Panc1 (cell line): ENCODE measurements at regions not wholly inside any gene's neighbourhood (a gene's known extent, or its start where the extent isn't known, plus 50 kb on each side); places are given as distances from the start of the nearest gene placed in this dataset.

Experiments used
- ATAC-seq: fragments of 200-7000 bp; cut with Tn5 transposase; 2 replicates; pipeline ENCODE4 v1.9.1; 2020; ENCODE audit warnings: mild to moderate bottlenecking, moderate library complexity
- BruUV-seq: library from RNA; stranded (reverse); fragments of 400-500 nt; replicated peaks from 2 replicates; lab custom pipeline; 2021; lab: Mats Ljungman, UMichigan
- CTCF ChIA-PET: fragments of 300-600 bp; sonication (Branson Sonifier 250); formaldehyde crosslinking; loops from one replicate; lab custom pipeline; 2022; ENCODE audit warnings: antibody characterized with exemption; lab: Charles Lee
- POLR2A ChIA-PET: fragments of 300-600 bp; sonication (Branson Sonifier 250); formaldehyde crosslinking; loops from one replicate; lab custom pipeline; 2022; ENCODE audit warnings: antibody characterized with exemption; lab: Charles Lee
- DNase-seq: peaks from one replicate; pipeline ENCODE4 v3.0.0-alpha.2; 2010; ENCODE audit warnings: low read depth, low spot score
- H3K27ac ChIP-seq: 2 replicates; pipeline ENCODE4 v1.5.1; 2011; ENCODE audit warnings: mild to moderate bottlenecking, low read length, inconsistent platforms
- H3K27me3 ChIP-seq: fragments of 200-500 bp; sonication (Bioruptor generic); 2 replicates; pipeline ENCODE4 v1.6.0; 2014; ENCODE audit warnings: low read length, inconsistent platforms; ENCODE audit not compliant: control insufficient read depth, insufficient read depth
- H3K36me3 ChIP-seq: fragments of 200-500 bp; sonication (Bioruptor generic); 2 replicates; pipeline ENCODE4 v1.5.1; 2014; ENCODE audit warnings: inconsistent platforms, mild to moderate bottlenecking, low read length, moderate library complexity; ENCODE audit not compliant: control insufficient read depth, insufficient read depth
- H3K4me1 ChIP-seq: 2 replicates; pipeline ENCODE4 v1.5.1; 2011; ENCODE audit warnings: inconsistent platforms, mild to moderate bottlenecking, low read length, moderate library complexity; ENCODE audit not compliant: control insufficient read depth, insufficient read depth
- H3K4me3 ChIP-seq, 2 experiments: 2 replicates each; pipeline ENCODE4 v1.5.1; 2011 to 2012; ENCODE audit warnings: low read depth in 2 of 2, low read length in 2 of 2, mild to moderate bottlenecking in 2 of 2, inconsistent platforms in 1 of 2, moderate library complexity in 1 of 2
- H3K9me3 ChIP-seq: fragments of 200-500 bp; sonication (Bioruptor generic); 2 replicates; pipeline ENCODE4 v1.5.1; 2014; ENCODE audit warnings: low read depth, mild to moderate bottlenecking, inconsistent platforms, low read length, moderate library complexity; ENCODE audit not compliant: control insufficient read depth, insufficient read depth
- CTCF ChIP-seq: fragments of 450-650 bp; IDR thresholded peaks from 2 replicates; pipeline ENCODE4 v1.5.1; 2017; ENCODE audit warnings: mild to moderate bottlenecking
- POLR2AphosphoS5 ChIP-seq: IDR thresholded peaks from 2 replicates; pipeline ENCODE4 v1.6.1; 2012; ENCODE audit warnings: mild to moderate bottlenecking, low read depth, low read length, moderate library complexity
- SIN3A ChIP-seq: IDR thresholded peaks from 2 replicates; pipeline ENCODE4 v1.6.1; 2012; ENCODE audit warnings: low read depth, mild to moderate bottlenecking, low read length, moderate library complexity, borderline replicate concordance; ENCODE audit not compliant: insufficient read depth
- TCF7L2 ChIP-seq: IDR thresholded peaks from 2 replicates; pipeline ENCODE4 v1.6.1; 2011; ENCODE audit warnings: mild to moderate bottlenecking, low read depth, low read length, inconsistent platforms
- in situ Hi-C: cut with HindIII; loops from 2 replicates; pipeline ENCODE4 v1.10.0; 2016; ENCODE audit warnings: low sequenced_read_pairs, low pct_unique_long_range_greater_than_20kb
- intact Hi-C: fragments of 100-400 bp; cut with micrococcal nuclease; formaldehyde crosslinking; loops from one replicate; pipeline ENCODE4 v1.10.0; 2022; ENCODE audit not compliant: unreplicated experiment
- TF ChIP-seq, protein P1 (sequence below), 2 experiments: IDR thresholded peaks; 2 replicates each; pipeline ENCODE4 v1.6.1; 2011 to 2012; ENCODE audit warnings: low read depth in 2 of 2, control low read depth in 1 of 2, low read length in 1 of 2, mild to moderate bottlenecking in 1 of 2, moderate library complexity in 1 of 2; ENCODE audit not compliant: insufficient read depth in 1 of 2

GRCh38 chr5:112472614-112473013 lies 53.5 kb upstream of the EPB41L4A start:
- Histone ChIP-seq H3K27me3 (no peaks in the 10 kb centered on the region; the same call in 1 of the 2 replicates), H3K27ac (no peak overlapping the region), H3K9me3 (no peaks in the 10 kb centered on the region), H3K4me1 (no peaks in the 10 kb centered on the region), H3K36me3 (no peaks in the 10 kb centered on the region), H3K4me3 (no peak overlapping the region)
- no peak for TF ChIP-seq SIN3A
- no peak for TF ChIP-seq TCF7L2
- TF ChIP-seq CTCF = no peak
- TF ChIP-seq POLR2AphosphoS5 = no peak
- no TSS peak for BruUV-seq
- ATAC-seq (no peak), DNase-seq (no peak)
- intact Hi-C loops = no loop called here
- in situ Hi-C loops = no loop called here
- POLR2A ChIA-PET = no interaction called here
- CTCF ChIA-PET = no interaction called here

DNA sequence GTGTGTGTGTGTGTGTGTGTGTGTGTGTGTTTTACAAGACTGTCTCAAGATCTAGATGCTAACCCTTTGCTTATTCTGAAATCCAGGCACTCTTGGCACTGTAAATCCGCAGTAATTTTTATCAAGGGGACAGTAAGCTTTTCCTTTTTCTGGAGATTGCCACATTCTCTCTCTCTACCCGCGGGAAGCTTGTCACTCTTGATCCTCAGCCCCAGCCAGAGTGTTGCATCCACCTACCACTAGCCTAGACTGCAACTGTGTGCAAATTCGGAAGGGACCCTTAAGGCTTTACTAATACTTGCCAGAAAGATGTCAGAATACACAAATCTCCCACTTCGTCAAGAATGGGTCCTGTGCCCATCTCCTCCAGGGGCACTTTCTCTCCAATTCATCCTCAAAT lies 54.9 kb upstream of the EPB41L4A start:
- Histone ChIP-seq H3K4me3 (no peak overlapping the region), H3K27ac (no peak overlapping the region), H3K9me3 (no peaks in the 10 kb centered on the region), H3K27me3 (no peaks in the 10 kb centered on the region; the same call in 1 of the 2 replicates), H3K36me3 (no peaks in the 10 kb centered on the region), H3K4me1 (no peaks in the 10 kb centered on the region)
- POLR2A ChIA-PET = interaction anchor here (0.6 kb wide), 1 partner anchor 304 kb away, joined by 4 read pairs; no protein-coding TSS in a partner anchor
- ATAC-seq = no peak
- CTCF ChIA-PET = no interaction called here
- no TSS peak for BruUV-seq
- in situ Hi-C loops = no loop called here
- intact Hi-C loops = no loop called here
- TF ChIP-seq CTCF = no peak
- TF ChIP-seq, protein P1, sequence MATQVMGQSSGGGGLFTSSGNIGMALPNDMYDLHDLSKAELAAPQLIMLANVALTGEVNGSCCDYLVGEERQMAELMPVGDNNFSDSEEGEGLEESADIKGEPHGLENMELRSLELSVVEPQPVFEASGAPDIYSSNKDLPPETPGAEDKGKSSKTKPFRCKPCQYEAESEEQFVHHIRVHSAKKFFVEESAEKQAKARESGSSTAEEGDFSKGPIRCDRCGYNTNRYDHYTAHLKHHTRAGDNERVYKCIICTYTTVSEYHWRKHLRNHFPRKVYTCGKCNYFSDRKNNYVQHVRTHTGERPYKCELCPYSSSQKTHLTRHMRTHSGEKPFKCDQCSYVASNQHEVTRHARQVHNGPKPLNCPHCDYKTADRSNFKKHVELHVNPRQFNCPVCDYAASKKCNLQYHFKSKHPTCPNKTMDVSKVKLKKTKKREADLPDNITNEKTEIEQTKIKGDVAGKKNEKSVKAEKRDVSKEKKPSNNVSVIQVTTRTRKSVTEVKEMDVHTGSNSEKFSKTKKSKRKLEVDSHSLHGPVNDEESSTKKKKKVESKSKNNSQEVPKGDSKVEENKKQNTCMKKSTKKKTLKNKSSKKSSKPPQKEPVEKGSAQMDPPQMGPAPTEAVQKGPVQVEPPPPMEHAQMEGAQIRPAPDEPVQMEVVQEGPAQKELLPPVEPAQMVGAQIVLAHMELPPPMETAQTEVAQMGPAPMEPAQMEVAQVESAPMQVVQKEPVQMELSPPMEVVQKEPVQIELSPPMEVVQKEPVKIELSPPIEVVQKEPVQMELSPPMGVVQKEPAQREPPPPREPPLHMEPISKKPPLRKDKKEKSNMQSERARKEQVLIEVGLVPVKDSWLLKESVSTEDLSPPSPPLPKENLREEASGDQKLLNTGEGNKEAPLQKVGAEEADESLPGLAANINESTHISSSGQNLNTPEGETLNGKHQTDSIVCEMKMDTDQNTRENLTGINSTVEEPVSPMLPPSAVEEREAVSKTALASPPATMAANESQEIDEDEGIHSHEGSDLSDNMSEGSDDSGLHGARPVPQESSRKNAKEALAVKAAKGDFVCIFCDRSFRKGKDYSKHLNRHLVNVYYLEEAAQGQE (IDR thresholded peaks at IDR 0.05; ENCODE audit: insufficient read depth in 1 of 2, low read depth in 2 of 2, low read length in 1 of 2) = no peak
- TF ChIP-seq SIN3A = no peak
- TF ChIP-seq TCF7L2 = no peak
- no peak for TF ChIP-seq POLR2AphosphoS5
- DNase-seq = no peak
